ENCODE measurements at regions not wholly inside any gene's neighbourhood (a gene's known extent, or its start where the extent isn't known, plus 50 kb on each side); places are given as distances from the start of the nearest gene placed in this dataset.
A peak's percentile ranks its signal among the peaks of the same experiment; 100 is the strongest.
"Not testable (repeated sequence)": the region's sequence is repeated elsewhere in the genome, so short reads cannot be mapped to it uniquely, and the experiment has no call there.

GRCh38 chr13:72585254-72585653 is 142.2 kb downstream of the MZT1 start:
- DNase-seq (ENCODE audit: low read depth), result no peak

DNA sequence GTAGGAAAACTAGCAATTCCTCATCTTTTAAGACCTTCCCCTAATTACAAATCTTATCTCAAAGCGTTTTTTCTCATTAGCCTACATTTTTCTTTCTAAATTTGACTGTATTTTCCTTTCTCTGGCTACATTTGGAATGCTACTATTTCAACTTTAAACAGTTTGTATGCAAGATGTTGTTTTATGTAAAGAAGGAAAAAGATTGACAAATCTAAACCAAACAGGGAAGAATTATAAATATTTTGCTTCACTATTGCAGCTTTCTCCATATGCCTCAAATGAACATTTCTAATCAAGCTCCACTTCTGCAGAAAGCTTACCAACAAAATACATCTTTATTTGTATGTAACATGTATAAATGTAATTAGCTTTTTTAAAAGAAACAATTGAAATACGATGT is 156.2 kb downstream of the MZT1 start:
- DNase-seq (ENCODE audit: low read depth), result no peak

GRCh38 chr13:72570019-72570418 is 157.4 kb downstream of the MZT1 start:
- no peak for DNase-seq (ENCODE audit: low read depth)

- no peak for DNase-seq (ENCODE audit: low read depth)
Measured at GRCh38 chr13:72567566-72567965, 159.9 kb downstream of the MZT1 start.

DNA sequence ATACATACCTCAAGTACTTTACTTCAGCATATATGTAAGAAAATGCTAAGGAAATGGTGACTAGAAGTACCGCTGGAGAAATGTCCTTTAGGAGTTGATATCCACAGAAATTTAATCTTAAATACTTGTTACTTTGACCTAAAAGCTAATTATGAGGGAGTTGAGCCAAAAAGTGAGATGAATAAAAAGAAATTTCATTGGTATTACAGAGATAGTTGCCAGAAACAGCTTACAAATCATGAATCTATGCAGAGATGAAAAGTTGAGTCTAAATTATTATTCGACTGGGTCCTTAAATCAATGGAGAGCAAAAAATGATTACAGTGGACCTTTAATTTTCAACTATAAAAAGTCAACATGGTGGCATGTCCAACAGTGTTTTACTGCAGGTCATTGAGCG is 160.9 kb downstream of the MZT1 start:
- DNase-seq (ENCODE audit: low read depth), result no peak

- DNase-seq (ENCODE audit: low read depth), result peak; percentile 6
Measured at GRCh38 chr13:72565893-72566292, 161.5 kb downstream of the MZT1 start.

GRCh38 chr13:72562686-72563085 is 164.7 kb downstream of the MZT1 start:
- DNase-seq (ENCODE audit: low read depth), result no peak

- no peak for DNase-seq (ENCODE audit: low read depth)
Measured at GRCh38 chr13:72561791-72562190, 165.6 kb downstream of the MZT1 start.

DNA sequence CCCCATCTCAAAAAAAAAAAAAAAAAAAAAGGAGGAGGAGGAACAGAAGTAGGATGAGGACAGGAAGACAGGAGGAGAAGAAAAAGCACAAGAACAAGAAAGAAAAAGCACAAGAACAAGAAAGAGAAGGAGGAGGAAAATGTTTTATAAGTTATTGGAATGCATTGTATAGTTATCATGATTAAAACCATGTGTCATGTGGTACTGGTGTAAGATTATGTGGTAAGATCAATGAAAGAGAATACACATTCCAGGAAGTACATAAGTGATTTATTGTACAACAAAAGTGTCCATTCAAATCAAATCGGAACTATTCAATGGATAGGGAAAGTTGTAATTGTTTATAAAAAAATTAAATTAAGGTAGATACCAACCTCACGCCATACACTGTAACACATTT is 167.7 kb downstream of the MZT1 start:
- no peak for DNase-seq (ENCODE audit: low read depth)

DNA sequence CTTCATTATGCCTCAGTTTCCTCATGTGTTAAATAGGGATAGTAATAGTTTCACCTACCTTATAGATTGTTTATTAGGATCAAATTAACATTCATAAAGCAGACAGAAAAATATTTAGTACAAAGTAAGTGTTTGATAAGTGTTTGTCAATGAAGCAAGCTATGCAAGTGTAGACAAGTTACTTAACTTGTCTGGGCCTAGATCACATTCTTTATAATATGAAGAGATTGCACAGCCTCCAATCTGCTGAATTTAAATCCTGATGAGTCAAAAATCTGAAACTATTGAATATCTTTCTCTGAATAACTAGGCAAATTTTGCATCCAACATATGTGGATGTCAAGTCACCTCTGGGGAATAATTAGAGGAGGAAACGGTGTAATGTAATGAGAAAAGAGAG is 170.5 kb downstream of the MZT1 start:
- no peak for DNase-seq (ENCODE audit: low read depth)

GRCh38 chr13:72555601-72556000 is 171.8 kb downstream of the MZT1 start:
- DNase-seq (ENCODE audit: low read depth), result no peak

DNA sequence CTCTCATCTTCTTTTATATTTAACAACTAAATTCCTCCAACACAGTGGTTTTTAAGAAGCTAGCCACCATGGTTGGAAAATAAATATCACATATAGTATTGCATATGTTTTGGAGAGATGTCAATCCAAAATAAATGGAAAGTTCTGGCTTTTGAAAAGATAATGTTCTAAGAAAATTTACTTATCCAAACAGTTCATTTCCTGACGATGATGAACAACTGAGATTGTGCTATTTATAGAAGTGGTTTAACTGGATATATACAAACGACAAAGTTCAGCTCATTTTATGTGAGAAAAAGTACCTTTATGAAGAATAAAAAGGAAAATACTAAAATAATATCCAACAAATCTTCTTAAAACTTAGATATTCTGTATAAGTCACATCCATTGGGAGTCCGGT is 174.7 kb downstream of the MZT1 start:
- DNase-seq (ENCODE audit: low read depth), result no peak

DNA sequence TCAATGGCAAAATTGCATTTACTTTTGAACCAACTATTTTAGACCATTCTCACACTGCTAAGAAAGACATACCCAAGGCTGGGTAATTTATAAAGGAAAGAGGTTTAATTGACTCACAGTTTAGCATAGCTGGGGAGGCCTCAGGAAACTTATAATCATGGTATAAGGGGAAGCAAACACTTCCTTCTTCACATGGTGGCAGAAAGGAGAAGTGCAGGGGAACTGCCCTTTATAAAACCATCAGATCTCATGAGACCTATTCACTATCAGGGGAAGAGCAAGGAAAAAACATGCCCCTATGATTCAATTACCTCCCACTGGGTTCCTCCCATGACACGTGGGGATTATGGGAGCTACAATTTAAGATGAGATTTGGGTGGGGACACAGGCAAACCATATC is 181.5 kb downstream of the MZT1 start:
- not testable (repeated sequence) for DNase-seq (ENCODE audit: low read depth)

DNA sequence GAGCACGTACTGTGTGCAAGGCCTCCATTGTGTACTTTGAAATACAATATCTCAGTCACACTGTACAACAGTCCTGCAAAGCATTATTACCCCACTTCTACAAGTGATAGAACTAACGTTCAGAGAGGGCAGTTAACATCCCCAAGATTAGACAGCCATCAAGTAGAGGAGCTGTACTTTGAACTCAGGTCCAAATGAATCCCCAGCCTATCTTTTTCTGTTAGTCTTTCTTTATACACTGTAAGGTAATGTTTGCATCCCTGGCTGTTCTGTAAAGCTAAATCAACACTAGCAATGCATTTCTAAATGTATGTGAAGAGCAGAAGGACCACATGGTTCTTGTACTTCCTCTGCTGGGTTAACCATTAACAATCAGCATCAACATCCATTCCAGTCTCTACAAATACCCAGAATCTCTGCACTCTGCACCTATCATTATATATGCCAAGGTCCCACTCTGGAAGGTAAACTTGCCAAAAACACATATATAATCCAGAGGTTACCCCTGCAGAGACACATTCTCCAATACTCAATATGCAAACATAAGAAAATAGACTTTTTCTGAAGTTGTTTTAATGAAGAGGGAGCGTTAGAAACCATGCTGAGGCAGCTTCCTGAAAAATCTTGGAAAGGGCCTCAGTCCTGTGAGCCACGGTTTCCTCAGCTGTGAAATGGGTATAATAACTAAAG is 182.3 kb downstream of the MZT1 start:
- DNase-seq (ENCODE audit: low read depth), result no peak

DNA sequence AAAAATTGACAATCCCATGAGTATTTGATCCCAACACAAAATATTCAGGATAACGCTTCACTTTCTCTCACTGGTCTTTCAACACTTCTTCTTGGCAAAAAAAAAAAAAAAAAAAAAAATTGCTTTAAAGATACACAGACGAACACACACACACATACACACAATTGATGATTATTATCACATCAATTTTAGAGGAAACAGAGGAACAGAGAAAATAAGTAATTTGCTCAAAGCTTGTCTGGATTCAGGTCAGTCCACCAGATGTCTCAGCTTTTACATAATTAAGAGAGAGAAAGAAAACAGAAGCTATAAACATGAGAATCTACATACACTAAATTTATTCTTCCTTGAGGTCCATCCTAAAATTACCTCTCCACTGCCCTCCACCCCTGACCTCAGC is 183.4 kb downstream of the MZT1 start:
- no peak for DNase-seq (ENCODE audit: low read depth)

GRCh38 chr13:72542241-72542640 is 185.2 kb downstream of the MZT1 start:
- DNase-seq (ENCODE audit: low read depth), result no peak

GRCh38 chr13:72541674-72542073 is 185.8 kb downstream of the MZT1 start:
- DNase-seq (ENCODE audit: low read depth), result no peak

- no peak for DNase-seq (ENCODE audit: low read depth)
Measured at GRCh38 chr13:72540881-72541280, 186.5 kb downstream of the MZT1 start.

GRCh38 chr13:72539925-72540324 is 187.5 kb downstream of the MZT1 start:
- no peak for DNase-seq (ENCODE audit: low read depth)

GRCh38 chr13:72537782-72538181 is 189.6 kb downstream of the MZT1 start:
- no peak for DNase-seq (ENCODE audit: low read depth)

- no peak for DNase-seq (ENCODE audit: low read depth)
Measured at GRCh38 chr13:72537395-72537780, 190.0 kb downstream of the MZT1 start.

GRCh38 chr13:72536714-72537394 is 190.6 kb downstream of the MZT1 start:
- no peak for DNase-seq (ENCODE audit: low read depth)

DNA sequence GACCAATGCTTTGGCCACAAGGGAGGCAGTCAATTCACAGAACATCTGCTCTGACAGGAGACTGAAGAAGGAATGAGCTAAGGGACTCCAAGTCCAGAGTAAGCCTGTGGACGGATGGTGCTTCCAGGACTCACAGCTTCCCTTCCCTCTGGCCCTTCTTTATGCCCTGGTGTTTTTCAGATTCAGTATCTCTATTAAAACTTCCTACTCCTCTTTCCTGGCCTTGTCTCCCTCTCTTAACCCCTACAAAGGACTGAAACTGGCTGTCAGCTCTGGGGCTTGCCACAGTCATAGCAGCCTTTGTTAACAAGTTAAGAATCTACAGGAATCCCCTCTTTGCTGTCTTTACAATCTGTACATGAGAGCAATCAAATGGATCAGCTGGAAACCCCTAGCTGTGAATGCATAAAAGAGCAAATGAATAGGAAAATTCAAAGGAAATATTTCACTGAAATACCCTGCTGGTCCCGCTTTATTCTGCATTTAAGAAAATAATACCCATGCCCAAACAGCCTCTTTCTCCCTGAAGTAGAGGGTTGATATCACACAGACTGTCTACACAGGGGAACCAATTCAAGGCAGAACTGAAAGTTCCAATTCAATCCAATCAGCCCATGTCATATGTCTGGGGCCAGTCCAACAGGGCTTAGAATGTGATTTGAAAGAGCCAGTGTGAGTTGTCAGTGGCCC is 192.3 kb downstream of the MZT1 start:
- DNase-seq (ENCODE audit: low read depth), result no peak

Data from GM04504 (cell line).